Fibroblast of upper back skin (primary cell): ENCODE measurements at regions not wholly inside any gene's neighbourhood (a gene's known extent, or its start where the extent isn't known, plus 50 kb on each side); places are given as distances from the start of the nearest gene placed in this dataset.

Experiments
- DNase-seq: peaks from one replicate; pipeline ENCODE4 v3.0.0-alpha.2; 2013

- no peak for DNase-seq
These were observed 51.9 kb upstream of the TMEM163 start for GRCh38 chr2:134770702-134771101.

- DNase-seq, result no peak
These were observed 52.6 kb upstream of the TMEM163 start for GRCh38 chr2:134771313-134771801.

- DNase-seq, result no peak
These were observed 53.8 kb upstream of the TMEM163 start for GRCh38 chr2:134772493-134773169.

DNA sequence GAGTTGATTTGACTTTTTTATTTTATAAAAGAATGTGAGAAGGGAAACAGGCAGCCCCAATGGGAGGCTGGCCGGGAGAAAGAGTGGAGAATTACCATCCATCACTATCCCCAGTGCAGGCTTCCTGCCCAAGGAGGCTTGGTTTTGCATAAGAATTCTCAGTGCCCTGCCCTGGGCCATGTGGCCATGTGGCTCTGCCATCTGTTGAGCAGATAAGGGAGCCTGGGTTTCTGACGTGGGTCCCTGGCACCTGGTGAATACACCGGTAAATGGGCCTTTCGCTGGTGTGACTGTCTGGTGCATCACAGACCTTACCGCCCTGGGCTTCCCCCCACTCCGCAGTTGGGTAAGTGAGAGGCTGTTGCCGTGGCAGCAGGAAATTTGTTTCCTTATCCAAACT lies 54.5 kb upstream of the TMEM163 start:
- DNase-seq, result no peak

DNA sequence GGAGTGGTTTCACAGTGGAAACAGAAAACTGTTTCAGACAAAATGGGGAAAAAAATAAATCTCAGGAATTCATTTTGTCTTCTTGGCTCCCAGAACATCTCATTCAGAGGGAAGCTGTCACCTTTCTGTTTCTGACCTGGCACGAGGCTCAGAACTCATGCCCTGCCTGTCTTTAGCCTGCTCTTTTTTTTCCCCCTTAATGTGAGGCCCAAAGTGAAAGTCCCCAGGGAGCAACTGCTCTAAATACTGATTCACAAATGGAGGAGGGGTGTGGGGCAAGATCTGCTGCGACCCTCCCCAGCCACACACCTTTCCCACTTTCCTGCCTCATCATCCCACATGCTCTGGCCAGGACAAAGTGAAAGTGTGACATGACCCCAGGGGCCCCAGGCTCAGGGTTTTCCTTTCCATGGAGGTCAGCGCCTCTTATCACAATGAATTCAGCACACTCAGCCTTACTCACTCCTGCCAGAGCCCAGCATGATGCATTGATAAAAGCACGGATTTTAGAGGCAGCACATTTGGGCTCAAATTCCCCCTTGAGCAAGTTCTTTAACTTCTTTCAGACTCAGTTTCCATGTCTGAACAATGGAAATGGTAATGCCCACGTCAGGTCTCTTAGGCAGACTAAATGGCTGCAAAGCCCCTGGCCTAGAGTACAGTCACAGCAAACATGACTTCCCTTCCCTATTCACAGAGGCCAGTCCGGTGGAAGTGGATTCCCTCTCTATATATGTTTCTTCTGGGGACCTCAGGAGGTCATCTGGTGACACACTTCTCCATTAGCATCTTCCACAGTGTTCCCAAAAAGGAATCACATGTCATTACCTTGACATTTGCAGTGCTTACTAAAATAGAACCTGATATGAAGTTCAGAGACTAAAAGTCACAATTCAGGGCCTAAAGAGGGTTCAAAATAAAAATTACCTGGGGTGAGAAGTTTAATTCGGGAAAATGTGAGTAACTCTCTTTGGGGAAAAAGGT lies 55.3 kb upstream of the TMEM163 start:
- no peak for DNase-seq

DNA sequence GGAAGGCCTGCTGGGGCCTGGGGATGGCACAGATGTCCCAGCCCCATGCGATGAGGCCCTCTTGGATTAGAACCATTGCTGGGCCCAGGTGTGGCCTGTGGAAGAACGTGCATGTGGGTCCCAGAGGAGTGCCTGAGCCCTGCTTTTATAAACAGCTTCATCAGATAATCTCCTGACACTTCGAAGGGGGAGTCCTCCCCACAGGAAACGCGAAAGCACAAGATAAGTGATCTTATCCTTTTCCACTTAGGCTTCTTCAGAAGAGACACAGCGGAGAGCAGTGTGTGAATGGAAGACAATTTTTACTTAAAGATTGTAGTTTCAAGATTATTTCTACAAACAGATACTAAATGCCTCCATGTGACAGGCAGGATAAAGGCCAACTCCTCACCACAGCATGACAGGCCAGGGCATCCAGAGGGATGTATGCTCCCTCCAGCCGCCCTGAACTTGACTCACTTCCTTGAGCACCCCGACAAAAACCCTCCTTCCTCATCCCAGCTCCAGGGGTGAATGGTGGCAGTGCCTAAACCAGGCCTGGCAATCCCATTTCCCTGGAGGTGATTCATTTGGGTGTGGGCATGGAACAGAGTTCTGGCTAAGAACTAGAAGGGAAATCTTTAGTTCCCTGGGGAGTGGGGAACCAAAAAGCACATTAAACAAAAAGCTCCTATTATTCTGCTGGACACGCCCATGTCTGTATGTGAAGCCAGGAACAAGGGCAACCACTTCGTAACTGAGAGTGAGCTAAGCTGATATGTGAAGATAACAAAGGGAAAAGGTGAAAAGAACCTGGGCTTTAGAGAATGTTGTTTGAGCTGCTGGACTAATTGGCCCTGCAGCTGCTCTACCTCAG lies 56.2 kb upstream of the TMEM163 start:
- no peak for DNase-seq

DNA sequence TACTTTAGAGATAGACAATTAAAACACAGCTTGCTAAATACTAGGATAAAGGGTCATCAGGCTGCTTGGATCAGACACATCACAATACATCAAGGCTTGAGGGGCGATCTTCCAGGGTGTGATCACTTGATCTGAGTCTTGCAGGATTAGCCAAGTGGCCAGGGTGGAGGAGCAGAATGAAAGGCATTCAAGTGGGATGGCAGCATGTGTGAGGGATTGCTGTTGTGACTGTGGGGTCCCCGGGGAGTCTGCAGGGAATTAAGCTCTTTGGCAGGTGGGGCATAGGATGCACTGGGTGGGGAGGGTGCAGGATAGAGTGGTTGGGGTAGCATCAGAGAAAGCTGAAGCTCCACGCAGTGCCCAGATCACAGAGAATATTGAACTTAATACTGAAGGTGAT lies 58.0 kb upstream of the TMEM163 start:
- DNase-seq, result no peak

DNA sequence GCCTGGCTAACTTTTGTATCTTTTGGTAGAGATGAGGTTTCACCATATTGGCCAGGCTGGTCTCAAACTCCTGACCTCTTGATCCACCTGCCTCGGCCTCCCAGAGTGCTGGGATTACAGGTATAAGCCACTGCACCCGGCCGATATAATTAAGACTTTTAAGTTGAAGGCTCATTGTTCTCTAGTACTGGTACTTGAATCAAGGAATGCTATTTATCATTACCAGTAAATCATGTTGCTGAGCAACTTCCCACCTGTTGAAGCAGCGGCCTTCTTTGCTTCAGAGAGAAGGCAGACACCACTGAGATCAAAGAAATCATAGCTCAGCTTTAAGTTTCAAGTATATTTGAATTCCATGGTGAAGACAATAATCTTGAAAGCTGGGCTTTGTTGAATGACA lies 58.8 kb upstream of the TMEM163 start:
- no peak for DNase-seq

GRCh38 chr2:134778372-134778771 lies 59.6 kb upstream of the TMEM163 start:
- DNase-seq, result no peak

- no peak for DNase-seq
These were observed 57.4 kb upstream of the ACMSD start for GRCh38 chr2:134780972-134781371.

- DNase-seq, result no peak
These were observed 56.3 kb upstream of the ACMSD start for GRCh38 chr2:134782107-134782506.

- DNase-seq, result peak; percentile 47
These were observed 55.6 kb upstream of the ACMSD start for GRCh38 chr2:134782792-134783191.

GRCh38 chr2:134783912-134784311 lies 54.5 kb upstream of the ACMSD start:
- no peak for DNase-seq

DNA sequence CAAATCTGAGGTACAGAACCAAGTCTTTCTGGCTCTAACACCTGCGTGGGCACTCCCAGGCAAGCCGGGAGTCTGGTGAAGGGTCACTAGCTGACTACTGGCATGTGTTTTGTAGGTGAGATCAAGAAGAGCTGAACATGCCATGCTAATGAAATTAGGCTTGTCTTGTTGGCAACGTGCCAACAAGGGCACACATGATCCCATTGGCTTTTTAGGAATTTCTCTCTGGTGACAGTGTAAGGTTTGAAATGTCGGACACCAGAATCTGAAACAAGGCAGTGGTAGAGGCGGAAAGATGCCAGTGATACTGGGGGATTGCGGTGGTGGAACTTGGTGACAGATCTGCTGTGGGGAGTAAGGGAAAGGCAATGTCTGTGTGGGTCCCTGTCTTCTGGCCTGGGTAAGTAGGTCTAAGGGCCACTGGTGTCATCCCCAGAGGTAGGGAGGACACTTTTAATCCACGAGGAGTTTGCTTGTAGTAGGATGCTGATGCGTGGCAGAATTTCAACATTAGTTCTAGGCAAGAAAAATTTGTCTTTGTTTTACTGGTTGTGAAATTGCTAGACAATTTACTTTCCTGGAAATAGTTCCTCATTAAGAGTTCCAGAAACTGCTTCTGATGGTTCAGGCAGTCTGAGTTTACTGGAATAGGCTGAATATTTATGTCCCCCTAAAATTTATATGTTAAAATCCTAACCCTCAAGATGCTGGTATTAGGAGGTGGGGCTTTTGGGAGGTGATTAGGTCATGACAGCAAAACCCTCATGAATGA lies 52.6 kb upstream of the ACMSD start:
- no peak for DNase-seq

- no peak for DNase-seq
These were observed 50.0 kb upstream of the ACMSD start for GRCh38 chr2:134788417-134788816.
